ENCODE measurements at regions not wholly inside any gene's neighbourhood (a gene's known extent, or its start where the extent isn't known, plus 50 kb on each side); places are given as distances from the start of the nearest gene placed in this dataset.

DNA sequence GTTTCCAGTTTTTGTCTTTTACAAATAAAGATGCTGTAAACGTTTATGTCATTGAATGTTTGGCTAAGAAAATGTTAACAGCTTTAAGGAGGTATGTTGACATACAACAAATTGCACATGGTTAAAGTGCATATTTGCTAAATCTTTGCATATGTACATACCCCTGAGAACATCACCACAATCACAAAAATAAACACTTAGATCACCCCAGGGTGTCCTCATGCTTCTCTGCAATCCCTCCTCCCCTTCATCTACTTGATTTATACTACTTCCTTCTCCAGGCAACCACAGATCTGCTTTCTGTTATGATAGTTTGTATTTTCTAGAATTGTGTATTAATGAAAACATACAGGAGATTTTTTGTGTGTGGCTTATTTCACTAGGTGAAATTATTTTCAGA is 209.5 kb downstream of the GLRX3 start:
- Histone ChIP-seq H3K23me2 (ENCODE audit: insufficient read length, low read depth, low read length, poor library complexity, severe bottlenecking) (no peaks in the 10 kb centered on the region), H2BK12ac (ENCODE audit: insufficient read length, low read depth, low read length) (no peak overlapping the region), H3K4me2 (ENCODE audit: insufficient read depth, insufficient read length, low read length) (no peak overlapping the region), H3K56ac (ENCODE audit: insufficient read length, low read depth, low read length) (no peak overlapping the region), H3K79me2 (ENCODE audit: insufficient read depth, low read length) (no peaks in the 10 kb centered on the region), H3K79me1 (ENCODE audit: insufficient read depth, low read depth, low read length, poor library complexity, severe bottlenecking) (no peaks in the 10 kb centered on the region), H2BK5ac (ENCODE audit: insufficient read length, low read length) (no peak overlapping the region), H4K20me1 (ENCODE audit: control insufficient read depth, insufficient read depth, insufficient read length) (no peaks in the 10 kb centered on the region), H3K4me1 (ENCODE audit: insufficient read depth, low read length) (no peaks in the 10 kb centered on the region), H3K27me3 (ENCODE audit: insufficient read depth, low read length) (no peaks in the 10 kb centered on the region), H3K27ac (ENCODE audit: insufficient read length, low read depth, low read length) (no peak overlapping the region), H2BK20ac (ENCODE audit: low read depth, low read length, poor library complexity, severe bottlenecking) (no peak overlapping the region), H3K9ac (ENCODE audit: extremely low read depth, insufficient read length, low read length) (no peak overlapping the region), H3K4ac (ENCODE audit: low read depth, low read length) (no peak overlapping the region), H3K23ac (ENCODE audit: insufficient read length, low read depth, low read length) (no peak overlapping the region), H3K14ac (ENCODE audit: insufficient read depth, low read length) (no peak overlapping the region), H4K91ac (ENCODE audit: insufficient read length, low read depth, low read length) (no peak overlapping the region), H4K8ac (replicated peaks; ENCODE audit: insufficient read length, low read depth, low read length) (no peak overlapping the region), H2BK15ac (ENCODE audit: low read depth, low read length) (no peak overlapping the region), H3K18ac (ENCODE audit: insufficient read length, low read depth, low read length) (no peak overlapping the region), H4K5ac (ENCODE audit: insufficient read length, low read depth, low read length) (no peak overlapping the region), H3T11ph (ENCODE audit: low read length) (no peak overlapping the region), H2AK5ac (ENCODE audit: insufficient read length, low read length) (no peak overlapping the region), H3K9me3 (ENCODE audit: control insufficient read depth, low read depth, low read length) (no peaks in the 10 kb centered on the region), H2BK120ac (ENCODE audit: low read depth, low read length, poor library complexity, severe bottlenecking) (no peak overlapping the region), H2AFZ (ENCODE audit: low read length) (no peak overlapping the region)
- Mint-ChIP-seq H3K9me3 (peaks cover 1 to 3% of the 10 kb centered on the region in 2 experiments; a peak in 1 of 5 replicates), H3K4me3 (no peak overlapping the region), H3K27me3 (ENCODE audit: low read depth) (peaks cover 13% of the 10 kb centered on the region), H3K4me1 (peaks cover 2 to 4% of the 10 kb centered on the region in 2 experiments; a peak in 1 of 4 replicates), H3K27ac (no peak overlapping the region), H3K36me3 (ENCODE audit: insufficient read depth in 1 of 3, low read depth in 3 of 3) (no peaks in the 10 kb centered on the region)
- DNase-seq = no peak
- TF ChIP-seq, protein P1, sequence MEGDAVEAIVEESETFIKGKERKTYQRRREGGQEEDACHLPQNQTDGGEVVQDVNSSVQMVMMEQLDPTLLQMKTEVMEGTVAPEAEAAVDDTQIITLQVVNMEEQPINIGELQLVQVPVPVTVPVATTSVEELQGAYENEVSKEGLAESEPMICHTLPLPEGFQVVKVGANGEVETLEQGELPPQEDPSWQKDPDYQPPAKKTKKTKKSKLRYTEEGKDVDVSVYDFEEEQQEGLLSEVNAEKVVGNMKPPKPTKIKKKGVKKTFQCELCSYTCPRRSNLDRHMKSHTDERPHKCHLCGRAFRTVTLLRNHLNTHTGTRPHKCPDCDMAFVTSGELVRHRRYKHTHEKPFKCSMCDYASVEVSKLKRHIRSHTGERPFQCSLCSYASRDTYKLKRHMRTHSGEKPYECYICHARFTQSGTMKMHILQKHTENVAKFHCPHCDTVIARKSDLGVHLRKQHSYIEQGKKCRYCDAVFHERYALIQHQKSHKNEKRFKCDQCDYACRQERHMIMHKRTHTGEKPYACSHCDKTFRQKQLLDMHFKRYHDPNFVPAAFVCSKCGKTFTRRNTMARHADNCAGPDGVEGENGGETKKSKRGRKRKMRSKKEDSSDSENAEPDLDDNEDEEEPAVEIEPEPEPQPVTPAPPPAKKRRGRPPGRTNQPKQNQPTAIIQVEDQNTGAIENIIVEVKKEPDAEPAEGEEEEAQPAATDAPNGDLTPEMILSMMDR (conservative IDR thresholded peaks at IDR 0.05) = no peak
- no CpG with 5 or more reads among the region's 1 CpG for WGBS (ENCODE audit: extremely low coverage, insufficient read length, low lambda C conversion rate)

Measured in H9 (cell line).